Mucosa of descending colon (tissue), 3 donors: ENCODE measurements at regions not wholly inside any gene's neighbourhood (a gene's known extent, or its start where the extent isn't known, plus 50 kb on each side); places are given as distances from the start of the nearest gene placed in this dataset.

Source experiments
- ATAC-seq: fragments of 200-7000 bp; cut with Tn5 transposase; one replicate; pipeline ENCODE4 v1.9.1; 2020; ENCODE audit warnings: mild to moderate bottlenecking, moderate library complexity
- DNase-seq, 3 donors: peaks; one replicate each; pipeline ENCODE4 v3.0.0-alpha.2; 2020
- H3K36me3 ChIP-seq: fragments of 200-600 bp; one replicate; pipeline ENCODE4 v1.8.0; 2021; ENCODE audit warnings: low read depth, mild to moderate bottlenecking
- H3K4me1 ChIP-seq: fragments of 200-600 bp; one replicate; pipeline ENCODE4 v1.8.0; 2021; ENCODE audit warnings: low read depth, mild to moderate bottlenecking
- H3K4me3 ChIP-seq: fragments of 200-600 bp; one replicate; pipeline ENCODE4 v1.8.0; 2021; ENCODE audit warnings: mild to moderate bottlenecking
- H3K9me3 ChIP-seq: fragments of 200-600 bp; one replicate; pipeline ENCODE4 v1.8.0; 2021; ENCODE audit warnings: mild to moderate bottlenecking
- intact Hi-C, 2 donors: fragments of 100-400 bp; cut with DNase I in 1 of 2; cut with micrococcal nuclease in 1 of 2; formaldehyde crosslinking; loops; one replicate each; pipeline versions ENCODE4 v1.11.0 to v1.11.1; 2022; cut with DNase I, micrococcal nuclease
- TF ChIP-seq, protein P1 (sequence below): fragments of 200-600 bp; IDR thresholded peaks from one replicate; pipeline ENCODE4 v1.8.0; 2022; ENCODE audit warnings: antibody characterized with exemption, mild to moderate bottlenecking
- donor health status: DM: no; HTN: no; CAD: no; lungs with moderate emphysema.
- donor health status: DM: no; HTN: no; CAD: no.
- donor health status: DM: no; HTN: yes; CAD: no.

- TF ChIP-seq, protein P1, sequence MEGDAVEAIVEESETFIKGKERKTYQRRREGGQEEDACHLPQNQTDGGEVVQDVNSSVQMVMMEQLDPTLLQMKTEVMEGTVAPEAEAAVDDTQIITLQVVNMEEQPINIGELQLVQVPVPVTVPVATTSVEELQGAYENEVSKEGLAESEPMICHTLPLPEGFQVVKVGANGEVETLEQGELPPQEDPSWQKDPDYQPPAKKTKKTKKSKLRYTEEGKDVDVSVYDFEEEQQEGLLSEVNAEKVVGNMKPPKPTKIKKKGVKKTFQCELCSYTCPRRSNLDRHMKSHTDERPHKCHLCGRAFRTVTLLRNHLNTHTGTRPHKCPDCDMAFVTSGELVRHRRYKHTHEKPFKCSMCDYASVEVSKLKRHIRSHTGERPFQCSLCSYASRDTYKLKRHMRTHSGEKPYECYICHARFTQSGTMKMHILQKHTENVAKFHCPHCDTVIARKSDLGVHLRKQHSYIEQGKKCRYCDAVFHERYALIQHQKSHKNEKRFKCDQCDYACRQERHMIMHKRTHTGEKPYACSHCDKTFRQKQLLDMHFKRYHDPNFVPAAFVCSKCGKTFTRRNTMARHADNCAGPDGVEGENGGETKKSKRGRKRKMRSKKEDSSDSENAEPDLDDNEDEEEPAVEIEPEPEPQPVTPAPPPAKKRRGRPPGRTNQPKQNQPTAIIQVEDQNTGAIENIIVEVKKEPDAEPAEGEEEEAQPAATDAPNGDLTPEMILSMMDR, result no peak
- Histone ChIP-seq H3K36me3 (no peaks in the 10 kb centered on the region), H3K4me1 (no peaks in the 10 kb centered on the region), H3K4me3 (no peak overlapping the region), H3K9me3 (no peaks in the 10 kb centered on the region)
- intact Hi-C loops, result no loop called here
- ATAC-seq, result no peak
- DNase-seq, result no peak
Measured at GRCh38 chr12:127054531-127054930, 1212.4 kb upstream of the TMEM132C start.

DNA sequence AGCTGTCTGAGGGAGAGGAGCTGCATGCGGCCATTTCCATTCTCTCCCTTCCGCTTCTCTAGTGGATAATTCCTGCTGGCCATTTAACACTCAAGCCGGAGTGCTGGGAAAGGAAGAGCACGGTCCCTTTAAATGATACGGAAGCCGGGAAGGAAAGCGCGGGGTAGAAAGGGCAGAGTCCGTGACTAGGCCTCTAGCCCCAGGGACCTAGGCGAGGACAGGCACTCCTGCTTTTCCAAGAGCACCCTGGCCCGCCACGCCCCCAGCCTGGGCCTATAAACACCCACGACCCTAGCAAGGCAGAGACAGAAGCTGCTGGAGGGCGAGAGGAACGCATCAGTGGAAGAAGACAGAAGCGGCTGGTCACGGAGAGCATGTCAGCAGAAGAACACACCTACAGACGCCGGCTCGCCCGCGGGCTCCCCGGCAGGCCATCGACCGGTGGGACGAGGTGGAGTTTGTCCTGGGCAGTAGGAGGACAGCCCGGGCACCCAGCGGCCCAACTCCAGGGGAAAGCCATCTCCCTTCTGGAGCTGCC lies 1206.6 kb upstream of the TMEM132C start:
- intact Hi-C loops, result no loop called here
- H3K36me3 ChIP-seq, result no peaks in the 10 kb centered on the region
- TF ChIP-seq, protein P1, result no peak
- H3K4me1 ChIP-seq, result no peaks in the 10 kb centered on the region
- no peaks in the 10 kb centered on the region for H3K9me3 ChIP-seq
- DNase-seq (peak; percentile 34 to 76 (median 50)), ATAC-seq (peak; percentile 94)
- no peak overlapping the region for H3K4me3 ChIP-seq

DNA sequence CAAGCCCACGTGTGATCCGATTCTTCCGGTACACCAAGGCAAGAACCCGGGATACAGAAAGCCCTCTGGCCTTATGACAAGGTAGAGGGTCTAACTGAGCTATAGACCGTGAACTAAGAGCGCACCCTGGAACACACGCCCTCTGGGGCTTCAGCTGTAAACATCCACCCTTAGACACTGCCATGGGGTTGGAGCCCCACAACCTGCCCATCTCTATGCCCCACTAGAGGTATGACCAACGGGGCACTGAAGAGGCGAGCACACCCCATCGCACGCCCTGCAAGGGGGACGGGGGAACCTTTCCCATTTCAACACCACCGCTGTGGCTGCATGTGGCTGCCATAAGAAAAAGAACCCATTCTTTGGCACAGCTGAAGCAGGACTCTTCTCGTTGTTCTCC lies 1206.0 kb upstream of the TMEM132C start:
- Histone ChIP-seq H3K9me3 (no peaks in the 10 kb centered on the region), H3K36me3 (no peaks in the 10 kb centered on the region), H3K4me3 (no peak overlapping the region), H3K4me1 (no peaks in the 10 kb centered on the region)
- TF ChIP-seq, protein P1, result no peak
- intact Hi-C loops, result no loop called here
- DNase-seq (no peak), ATAC-seq (peak; percentile 18)

DNA sequence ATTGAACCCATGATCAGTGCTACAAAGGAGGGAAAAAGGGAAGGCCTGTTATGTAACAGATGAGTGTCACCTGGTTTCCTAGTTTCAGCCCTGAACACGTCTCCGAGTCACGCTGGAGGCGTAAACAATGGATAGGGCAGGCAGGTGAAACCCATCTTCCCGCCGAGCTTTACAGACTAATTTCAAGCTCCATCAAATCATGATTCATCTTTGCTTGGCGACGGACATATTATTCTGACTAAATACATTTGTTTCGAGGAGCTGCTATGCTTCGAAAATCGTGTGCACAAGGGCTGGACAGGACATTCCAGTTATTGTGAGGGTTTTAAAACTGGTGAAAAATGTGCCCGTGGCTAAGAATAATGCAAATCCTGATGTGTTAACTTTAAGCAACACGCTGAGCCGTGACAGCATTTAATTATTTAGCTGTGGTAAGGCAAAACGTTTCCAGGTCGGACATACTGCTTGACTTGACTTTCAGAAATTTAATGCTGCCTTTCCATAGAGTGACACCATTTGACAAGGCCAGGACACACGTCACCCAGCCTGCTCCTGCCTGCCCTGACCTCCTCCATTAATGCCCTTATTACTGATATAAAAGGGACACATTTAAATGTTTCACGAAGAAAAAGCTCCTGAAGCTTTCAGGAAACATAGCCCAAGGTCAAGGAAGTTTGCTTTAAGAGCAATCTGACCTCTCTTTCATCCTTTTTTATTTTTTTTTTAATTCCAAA lies 1203.5 kb upstream of the TMEM132C start:
- no peaks in the 10 kb centered on the region for H3K9me3 ChIP-seq
- TF ChIP-seq, protein P1, result no peak
- intact Hi-C loops, result no loop called here
- H3K4me1 ChIP-seq, result no peaks in the 10 kb centered on the region
- DNase-seq (no peak), ATAC-seq (peak; percentile 10)
- H3K4me3 ChIP-seq, result no peak overlapping the region
- H3K36me3 ChIP-seq, result no peaks in the 10 kb centered on the region

- intact Hi-C loops, result no loop called here
- Histone ChIP-seq H3K4me3 (no peak overlapping the region), H3K4me1 (no peaks in the 10 kb centered on the region), H3K9me3 (no peaks in the 10 kb centered on the region), H3K36me3 (no peaks in the 10 kb centered on the region)
- DNase-seq, result no peak
- TF ChIP-seq, protein P1, result no peak
- no peak for ATAC-seq
Measured at GRCh38 chr12:127064207-127064606, 1202.8 kb upstream of the TMEM132C start.
